ENCODE measurements at regions not wholly inside any gene's neighbourhood (a gene's known extent, or its start where the extent isn't known, plus 50 kb on each side); places are given as distances from the start of the nearest gene placed in this dataset.

GRCh38 chr22:34765115-34765514, 300.8 kb upstream of the ISX start:
- TF ChIP-seq CTCF (conservative IDR thresholded peaks at IDR 0.05 in 1 of 2, IDR thresholded peaks at IDR 0.05 in 1 of 2; ENCODE audit: low read depth in 1 of 2, low read length in 2 of 2) (no peak), EZH2 (IDR thresholded peaks at IDR 0.05; ENCODE audit: low read length, missing control alignments) (no peak)
